GM19328 (cell line): ENCODE measurements at regions not wholly inside any gene's neighbourhood (a gene's known extent, or its start where the extent isn't known, plus 50 kb on each side); places are given as distances from the start of the nearest gene placed in this dataset.

Source experiments
- ATAC-seq: cut with Tn5 transposase; IDR thresholded peaks from one replicate; pipeline ENCODE4 v1.9.1; 2021; ENCODE audit warnings: mild to moderate bottlenecking, moderate library complexity; ENCODE audit not compliant: unreplicated experiment

- ATAC-seq = no peak
Observed at GRCh38 chr2:146287281-146287680, 1557.5 kb upstream of the ACVR2A start.

- ATAC-seq = no peak
Observed at GRCh38 chr2:146278881-146279280, 1565.9 kb upstream of the ACVR2A start.

- no peak for ATAC-seq
Observed at GRCh38 chr2:146271131-146271831, 1573.5 kb upstream of the ACVR2A start.

- ATAC-seq = no peak
Observed at GRCh38 chr2:146270618-146271017, 1574.2 kb upstream of the ACVR2A start.

- ATAC-seq = no peak
Observed at GRCh38 chr2:146267093-146267492, 1577.7 kb upstream of the ACVR2A start.

- ATAC-seq = no peak
Observed at GRCh38 chr2:146265656-146266055, 1579.2 kb upstream of the ACVR2A start.

GRCh38 chr2:146262606-146263005 is 1582.2 kb upstream of the ACVR2A start:
- ATAC-seq = no peak

GRCh38 chr2:146260551-146260950 is 1584.3 kb upstream of the ACVR2A start:
- no peak for ATAC-seq

GRCh38 chr2:146259816-146260215 is 1585.0 kb upstream of the ACVR2A start:
- ATAC-seq = no peak

- no peak for ATAC-seq
Observed at GRCh38 chr2:146258071-146258470, 1586.8 kb upstream of the ACVR2A start.

- no peak for ATAC-seq
Observed at GRCh38 chr2:146252119-146252518, 1592.7 kb upstream of the ACVR2A start.

- ATAC-seq = no peak
Observed at GRCh38 chr2:146251328-146251727, 1593.5 kb upstream of the ACVR2A start.

GRCh38 chr2:146246736-146247523 is 1597.9 kb upstream of the ACVR2A start:
- ATAC-seq = no peak

- no peak for ATAC-seq
Observed at GRCh38 chr2:146246002-146246735, 1598.7 kb upstream of the ACVR2A start.

- no peak for ATAC-seq
Observed at GRCh38 chr2:146244830-146245229, 1600.0 kb upstream of the ACVR2A start.

GRCh38 chr2:146244131-146244530 is 1600.7 kb upstream of the ACVR2A start:
- ATAC-seq = no peak

GRCh38 chr2:146241023-146241422 is 1603.8 kb upstream of the ACVR2A start:
- no peak for ATAC-seq

GRCh38 chr2:146240391-146240790 is 1604.4 kb upstream of the ACVR2A start:
- no peak for ATAC-seq

- ATAC-seq = no peak
Observed at GRCh38 chr2:146239392-146240135, 1605.3 kb upstream of the ACVR2A start.

GRCh38 chr2:146238254-146238966 is 1606.4 kb upstream of the ACVR2A start:
- ATAC-seq = no peak
